Heart right ventricle (tissue), 16 donors: ENCODE measurements at regions not wholly inside any gene's neighbourhood (a gene's known extent, or its start where the extent isn't known, plus 50 kb on each side); places are given as distances from the start of the nearest gene placed in this dataset.

Experiments used
- ATAC-seq, 8 donors: fragments of 200-7000 bp; cut with Tn5 transposase; one replicate each; pipeline ENCODE4 v1.9.1; 2020; ENCODE audit warnings: mild to moderate bottlenecking in 8 of 8, moderate library complexity in 8 of 8, moderate number of reproducible peaks in 1 of 8
- DNase-seq, 2 donors: peaks; one replicate each; pipeline ENCODE4 v3.0.0-alpha.2; 2020
- H3K27ac ChIP-seq, 10 donors: fragments of 200-600 bp; sonication (generic) in 2 of 10; one replicate each; pipeline versions ENCODE4 v1.5.0 to v1.8.0; 2020 to 2022; ENCODE audit warnings: mild to moderate bottlenecking in 3 of 10
- H3K27me3 ChIP-seq, 7 donors: fragments of 200-600 bp; one replicate each; pipeline ENCODE4 v1.8.0; 2021 to 2022; ENCODE audit warnings: mild to moderate bottlenecking in 2 of 7
- H3K36me3 ChIP-seq, 9 donors: fragments of 200-600 bp; sonication (generic) in 1 of 9; one replicate each; pipeline versions ENCODE4 v1.5.0 to v1.8.0; 2020 to 2022; ENCODE audit warnings: mild to moderate bottlenecking in 2 of 9
- H3K4me1 ChIP-seq, 9 donors: fragments of 200-600 bp; sonication (generic) in 1 of 9; one replicate each; pipeline versions ENCODE4 v1.5.0 to v1.8.0; 2020 to 2022; ENCODE audit warnings: mild to moderate bottlenecking in 4 of 9
- H3K4me3 ChIP-seq, 10 donors: fragments of 200-600 bp; sonication (generic) in 2 of 10; one replicate each; pipeline versions ENCODE4 v1.5.0 to v1.8.0; 2020 to 2022; ENCODE audit warnings: mild to moderate bottlenecking in 7 of 10, moderate library complexity in 2 of 10
- H3K9me3 ChIP-seq, 11 donors: fragments of 200-600 bp in 10 of 11; sonication (generic) in 2 of 11; one replicate each; pipeline versions ENCODE4 v1.5.0 to v1.8.0; 2013 to 2022; ENCODE audit warnings: mild to moderate bottlenecking in 2 of 11, control low read depth in 1 of 11, moderate library complexity in 1 of 11
- CTCF ChIP-seq, 9 donors: fragments of 200-600 bp; sonication (generic) in 2 of 9; IDR thresholded peaks; one replicate each; pipeline versions ENCODE4 v1.5.0 to v1.8.0; 2021 to 2022; ENCODE audit warnings: antibody characterized with exemption in 9 of 9, mild to moderate bottlenecking in 5 of 9, moderate library complexity in 1 of 9
- WGBS, 2 donors: extraction: QIAGEN DNeasy Blood & Tissue Kit; methylation state at CpG; one replicate each; pipeline ENCODE4 v1.1.7; 2013; ENCODE audit warnings: inconsistent platforms in 1 of 2; 5-methylcytosine and 5-hydroxymethylcytosine counted together
- intact Hi-C, 10 donors: fragments of 100-400 bp; cut with DNase I; formaldehyde crosslinking; loops; one replicate each; pipeline versions ENCODE4 v1.11.1 to v1.14.2; 2022
- donor health status: Arrhythmogenic right ventricular cardiomyopathy.
- donor health status: ischemic (EF 13 %, LVEDD 7.1; RV severe dilation, severe dysfunction).
- donor health status: healthy with polysubstance abuse.
- donor health status: DM: no; HTN: yes; CAD: no.
- donor health status: DM: no; HTN: no; CAD: no.
- donor health status: ischemic (EF 25% LVEDD 6.9; RV normal size, moderate dysfunction).
- donor health status: ischemic (EF 25% LVEDD 5.7; RV mildly dilated, moderate dysfunction).
- donor health status: healthy.
- donor health status: DM: yes; HTN: yes; CAD: no.
- donor health status: Ischemic cardiomyopathy.
- donor health status: ischemic (EF 35%, LVEDD 5.7; RV mildly dilated, moderate dysfunction).
- donor health status: nonischemic (EF 11% LVEDD 7.7; RV severe dilation, severe dysfunction).
- donor health status: DM: yes; HTN: yes; CAD: no.
- donor health status: PGD.
- donor health status: ischemic (EF 29% LVEDD 5.4; RV normal size, mild dysfunction).
- donor health status: nonischemic (EF 23%, LVEDD 6.1; RV moderate dilation, normal function).

- Histone ChIP-seq H3K27me3 (no peaks in the 10 kb centered on the region), H3K27ac (no peak overlapping the region), H3K4me1 (no peaks in the 10 kb centered on the region), H3K36me3 (no peaks in the 10 kb centered on the region), H3K9me3 (peaks cover 0 to 33% (median 6%) of the 10 kb centered on the region in 11 donors), H3K4me3 (no peak overlapping the region)
- ATAC-seq (no peak), DNase-seq (no peak)
- intact Hi-C loops: no loop called here
- no peak for TF ChIP-seq CTCF (IDR thresholded peaks at IDR 0.05)
- WGBS, 2 donors: 20 to 25% methylated on average over 1 of the region's 1 CpG
Observed at GRCh38 chr12:126607867-126608266, 1542.6 kb downstream of the AACS start.

- Histone ChIP-seq H3K4me1 (no peaks in the 10 kb centered on the region), H3K36me3 (no peaks in the 10 kb centered on the region), H3K4me3 (no peak overlapping the region), H3K27me3 (no peaks in the 10 kb centered on the region), H3K27ac (no peak overlapping the region), H3K9me3 (peaks cover 0 to 41% (median 12%) of the 10 kb centered on the region in 11 donors)
- TF ChIP-seq CTCF (IDR thresholded peaks at IDR 0.05): no peak
- ATAC-seq: peak in 1 of 8 donors; percentile 58
- WGBS, 2 donors: 72 to 79% methylated on average over 2 of the region's 2 CpGs
- no peak for DNase-seq
- intact Hi-C loops: no loop called here
Observed at GRCh38 chr12:126608607-126609175, 1543.5 kb downstream of the AACS start.

- intact Hi-C loops: no loop called here
- no peaks in the 10 kb centered on the region for H3K27me3 ChIP-seq
- TF ChIP-seq CTCF (IDR thresholded peaks at IDR 0.05): no peak
- H3K9me3 ChIP-seq: peaks cover 0 to 55% (median 13%) of the 10 kb centered on the region in 11 donors
- H3K27ac ChIP-seq: no peak overlapping the region
- no peaks in the 10 kb centered on the region for H3K36me3 ChIP-seq
- WGBS, 2 donors: 93 to 95% methylated on average over 16 of the region's 16 CpGs
- no peak for DNase-seq
- no peak for ATAC-seq
- no peak overlapping the region for H3K4me3 ChIP-seq
- H3K4me1 ChIP-seq: no peaks in the 10 kb centered on the region
Observed at GRCh38 chr12:126616441-126616840, 1551.2 kb downstream of the AACS start.

GRCh38 chr12:126617312-126617711 is 1552.1 kb downstream of the AACS start:
- no peak overlapping the region for H3K4me3 ChIP-seq
- TF ChIP-seq CTCF (IDR thresholded peaks at IDR 0.05): peak in 6 of 9 donors; percentile 16 to 42 (median 27)
- H3K27ac ChIP-seq: no peak overlapping the region
- no peaks in the 10 kb centered on the region for H3K4me1 ChIP-seq
- no peaks in the 10 kb centered on the region for H3K27me3 ChIP-seq
- ATAC-seq: no peak
- 88 to 94% methylated on average over 5 of the region's 5 CpGs for WGBS, 2 donors
- no peak for DNase-seq
- peaks cover 0 to 47% (median 13%) of the 10 kb centered on the region in 11 donors for H3K9me3 ChIP-seq
- no peaks in the 10 kb centered on the region for H3K36me3 ChIP-seq
- intact Hi-C loops: no loop called here
